ENCODE measurements at regions not wholly inside any gene's neighbourhood (a gene's known extent, or its start where the extent isn't known, plus 50 kb on each side); places are given as distances from the start of the nearest gene placed in this dataset.

- Histone ChIP-seq H3K9me3 (ENCODE audit: control insufficient read depth, insufficient read depth, low read depth, low read length) (no peaks in the 10 kb centered on the region), H3K27ac (ENCODE audit: insufficient read depth, low read length) (no peak overlapping the region), H3K4me3 (replicated peaks in 1 of 4; ENCODE audit: control extremely low read depth in 1 of 4, insufficient read depth in 1 of 4, low read depth in 3 of 4, low read length in 4 of 4) (no peak overlapping the region), H3K4me1 (ENCODE audit: control insufficient read depth, extremely low read depth, insufficient read depth, low read length) (peaks cover 4% of the 10 kb centered on the region), H3K4me2 (ENCODE audit: extremely low read depth, insufficient read depth, low read length) (no peak overlapping the region), H3K9ac (ENCODE audit: insufficient read depth, low read length) (no peak overlapping the region), H4K20me1 (ENCODE audit: control insufficient read depth, extremely low read depth, insufficient read depth, low read length) (no peaks in the 10 kb centered on the region), H3K79me2 (ENCODE audit: control insufficient read depth, insufficient read depth, low read length) (no peaks in the 10 kb centered on the region), H3K36me3 (ENCODE audit: control insufficient read depth, insufficient read depth, low read length) (no peaks in the 10 kb centered on the region), H2AFZ (ENCODE audit: low read length) (no peak overlapping the region), H3K27me3 (ENCODE audit: control insufficient read depth, insufficient read depth, low read length) (no peaks in the 10 kb centered on the region)
- DNase-seq (ENCODE audit: low read depth in 2 of 2) = peak; percentile 84 to 88
- TF ChIP-seq EZH2 (IDR thresholded peaks at IDR 0.05; ENCODE audit: low read length, missing control alignments) = no peak
- TF ChIP-seq CTCF (conservative IDR thresholded peaks at IDR 0.05 in 1 of 2, IDR thresholded peaks at IDR 0.05 in 1 of 2; ENCODE audit: low read depth in 1 of 2, low read length in 2 of 2) = no peak
Observed at GRCh38 chr4:127055357-127055756, 577.4 kb upstream of the INTU start.

- H3K27ac ChIP-seq (ENCODE audit: insufficient read depth, low read length) = no peak overlapping the region
- no peaks in the 10 kb centered on the region for H3K4me1 ChIP-seq (ENCODE audit: control insufficient read depth, extremely low read depth, insufficient read depth, low read length)
- no peak overlapping the region for H3K4me2 ChIP-seq (ENCODE audit: extremely low read depth, insufficient read depth, low read length)
- no peaks in the 10 kb centered on the region for H3K79me2 ChIP-seq (ENCODE audit: control insufficient read depth, insufficient read depth, low read length)
- no peak overlapping the region for H3K4me3 ChIP-seq (replicated peaks in 1 of 4; ENCODE audit: control extremely low read depth in 1 of 4, insufficient read depth in 1 of 4, low read depth in 3 of 4, low read length in 4 of 4)
- no peak overlapping the region for H3K9ac ChIP-seq (ENCODE audit: insufficient read depth, low read length)
- no peaks in the 10 kb centered on the region for H3K27me3 ChIP-seq (ENCODE audit: control insufficient read depth, insufficient read depth, low read length)
- no peaks in the 10 kb centered on the region for H3K9me3 ChIP-seq (ENCODE audit: control insufficient read depth, insufficient read depth, low read depth, low read length)
- TF ChIP-seq EZH2 (IDR thresholded peaks at IDR 0.05; ENCODE audit: low read length, missing control alignments) = no peak
- no peak for TF ChIP-seq CTCF (conservative IDR thresholded peaks at IDR 0.05 in 1 of 2, IDR thresholded peaks at IDR 0.05 in 1 of 2; ENCODE audit: low read depth in 1 of 2, low read length in 2 of 2)
- DNase-seq (ENCODE audit: low read depth in 2 of 2) = no peak
- H2AFZ ChIP-seq (ENCODE audit: low read length) = no peak overlapping the region
- H4K20me1 ChIP-seq (ENCODE audit: control insufficient read depth, extremely low read depth, insufficient read depth, low read length) = no peaks in the 10 kb centered on the region
- H3K36me3 ChIP-seq (ENCODE audit: control insufficient read depth, insufficient read depth, low read length) = no peaks in the 10 kb centered on the region
Observed at GRCh38 chr4:127069675-127070074, 563.1 kb upstream of the INTU start.

GRCh38 chr4:127071443-127071842 is 561.3 kb upstream of the INTU start:
- Histone ChIP-seq H3K4me1 (ENCODE audit: control insufficient read depth, extremely low read depth, insufficient read depth, low read length) (no peaks in the 10 kb centered on the region), H3K4me2 (ENCODE audit: extremely low read depth, insufficient read depth, low read length) (no peak overlapping the region), H3K9ac (ENCODE audit: insufficient read depth, low read length) (no peak overlapping the region), H3K79me2 (ENCODE audit: control insufficient read depth, insufficient read depth, low read length) (no peaks in the 10 kb centered on the region), H3K9me3 (ENCODE audit: control insufficient read depth, insufficient read depth, low read depth, low read length) (no peaks in the 10 kb centered on the region), H3K36me3 (ENCODE audit: control insufficient read depth, insufficient read depth, low read length) (no peaks in the 10 kb centered on the region), H3K27ac (ENCODE audit: insufficient read depth, low read length) (no peak overlapping the region), H2AFZ (ENCODE audit: low read length) (no peak overlapping the region), H3K27me3 (ENCODE audit: control insufficient read depth, insufficient read depth, low read length) (no peaks in the 10 kb centered on the region), H3K4me3 (replicated peaks in 1 of 4; ENCODE audit: control extremely low read depth in 1 of 4, insufficient read depth in 1 of 4, low read depth in 3 of 4, low read length in 4 of 4) (no peak overlapping the region), H4K20me1 (ENCODE audit: control insufficient read depth, extremely low read depth, insufficient read depth, low read length) (no peaks in the 10 kb centered on the region)
- TF ChIP-seq CTCF (conservative IDR thresholded peaks at IDR 0.05 in 1 of 2, IDR thresholded peaks at IDR 0.05 in 1 of 2; ENCODE audit: low read depth in 1 of 2, low read length in 2 of 2) = no peak
- DNase-seq (ENCODE audit: low read depth in 2 of 2) = no peak

Data from fibroblast of lung (primary cell).